ENCODE measurements at regions not wholly inside any gene's neighbourhood (a gene's known extent, or its start where the extent isn't known, plus 50 kb on each side); places are given as distances from the start of the nearest gene placed in this dataset.

DNA sequence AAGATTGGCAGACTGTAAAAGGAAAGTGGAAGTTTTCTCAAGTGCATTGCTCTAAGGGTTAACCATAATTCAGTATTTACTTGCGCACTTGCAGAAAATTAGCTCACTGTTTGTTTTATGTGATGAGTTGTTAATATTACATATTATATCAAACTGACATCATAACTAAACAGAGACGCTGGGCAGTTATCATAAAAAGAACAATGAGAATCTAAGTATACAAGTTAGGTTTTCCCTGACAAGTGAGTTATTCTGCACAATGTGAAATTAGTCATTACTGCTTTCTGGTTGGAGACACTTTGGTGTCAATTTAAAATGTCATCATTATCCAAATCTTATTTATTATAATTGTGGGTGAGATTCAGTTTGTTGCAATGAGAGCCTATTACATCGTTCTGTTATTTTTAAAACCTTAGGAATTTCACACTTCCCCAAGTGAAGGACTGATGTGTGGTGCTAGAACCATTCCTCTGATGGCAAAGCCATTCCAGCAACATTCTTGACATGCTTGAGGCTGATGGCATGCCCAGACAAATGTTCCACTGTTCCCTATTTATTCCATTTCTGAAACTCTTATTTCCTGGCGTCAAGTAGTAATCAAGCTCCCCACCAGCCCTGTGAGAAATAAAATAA is 90.1 kb upstream of the FLRT2 start:
- DNase-seq (ENCODE audit: extremely low spot score, unreplicated experiment), result no peak
- TF ChIP-seq, protein P1, sequence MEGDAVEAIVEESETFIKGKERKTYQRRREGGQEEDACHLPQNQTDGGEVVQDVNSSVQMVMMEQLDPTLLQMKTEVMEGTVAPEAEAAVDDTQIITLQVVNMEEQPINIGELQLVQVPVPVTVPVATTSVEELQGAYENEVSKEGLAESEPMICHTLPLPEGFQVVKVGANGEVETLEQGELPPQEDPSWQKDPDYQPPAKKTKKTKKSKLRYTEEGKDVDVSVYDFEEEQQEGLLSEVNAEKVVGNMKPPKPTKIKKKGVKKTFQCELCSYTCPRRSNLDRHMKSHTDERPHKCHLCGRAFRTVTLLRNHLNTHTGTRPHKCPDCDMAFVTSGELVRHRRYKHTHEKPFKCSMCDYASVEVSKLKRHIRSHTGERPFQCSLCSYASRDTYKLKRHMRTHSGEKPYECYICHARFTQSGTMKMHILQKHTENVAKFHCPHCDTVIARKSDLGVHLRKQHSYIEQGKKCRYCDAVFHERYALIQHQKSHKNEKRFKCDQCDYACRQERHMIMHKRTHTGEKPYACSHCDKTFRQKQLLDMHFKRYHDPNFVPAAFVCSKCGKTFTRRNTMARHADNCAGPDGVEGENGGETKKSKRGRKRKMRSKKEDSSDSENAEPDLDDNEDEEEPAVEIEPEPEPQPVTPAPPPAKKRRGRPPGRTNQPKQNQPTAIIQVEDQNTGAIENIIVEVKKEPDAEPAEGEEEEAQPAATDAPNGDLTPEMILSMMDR (IDR thresholded peaks at IDR 0.05), result no peak
- Mint-ChIP-seq H3K4me3 (ENCODE audit: unreplicated experiment) (no peak overlapping the region), H3K36me3 (ENCODE audit: unreplicated experiment) (no peaks in the 10 kb centered on the region), H3K9me3 (ENCODE audit: unreplicated experiment) (no peaks in the 10 kb centered on the region), H3K27ac (ENCODE audit: unreplicated experiment) (peak overlapping the region; percentile 64), H3K4me1 (ENCODE audit: unreplicated experiment) (peaks cover 36% of the 10 kb centered on the region), H3K27me3 (ENCODE audit: unreplicated experiment) (no peaks in the 10 kb centered on the region)

DNA sequence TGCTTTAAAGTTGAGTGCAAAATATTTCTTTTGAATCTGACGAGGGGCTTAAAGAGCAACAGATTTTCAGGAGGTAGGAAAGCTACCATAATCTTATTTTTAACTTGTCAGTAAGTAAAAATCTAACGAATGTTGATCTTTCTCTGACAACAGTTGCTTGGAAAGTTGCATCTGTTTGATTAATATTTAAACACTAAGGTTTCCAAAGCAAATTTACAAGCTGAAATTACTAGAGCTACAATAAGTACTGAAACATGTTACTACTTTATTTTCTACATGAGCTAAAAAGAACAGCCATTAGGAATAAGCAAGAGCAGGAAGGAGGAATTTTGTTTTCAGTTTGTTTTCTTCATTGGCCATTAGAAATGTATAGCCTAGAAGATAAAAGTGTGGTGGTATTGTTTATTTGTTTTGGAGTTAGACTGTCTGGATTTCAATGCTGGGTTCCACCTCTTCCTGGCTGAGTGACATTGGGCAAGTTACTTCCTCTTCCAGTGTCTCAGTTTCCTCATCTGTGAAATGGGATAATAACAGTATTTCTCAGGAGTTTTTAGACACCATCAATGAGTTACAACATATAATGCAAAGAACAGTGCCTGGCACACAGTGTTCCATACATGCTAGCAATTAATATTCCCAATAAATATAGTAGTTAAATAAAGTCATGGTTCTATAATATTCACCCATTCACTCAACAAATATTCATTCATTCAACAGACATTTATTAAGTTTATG is 87.9 kb upstream of the FLRT2 start:
- no peak overlapping the region for H3K4me3 Mint-ChIP-seq (ENCODE audit: unreplicated experiment)
- H3K4me1 Mint-ChIP-seq (ENCODE audit: unreplicated experiment), result peaks cover 39% of the 10 kb centered on the region
- no peaks in the 10 kb centered on the region for H3K27me3 Mint-ChIP-seq (ENCODE audit: unreplicated experiment)
- H3K27ac Mint-ChIP-seq (ENCODE audit: unreplicated experiment), result no peak overlapping the region
- TF ChIP-seq, protein P1 (IDR thresholded peaks at IDR 0.05), result no peak
- DNase-seq (ENCODE audit: extremely low spot score, unreplicated experiment), result no peak
- no peaks in the 10 kb centered on the region for H3K36me3 Mint-ChIP-seq (ENCODE audit: unreplicated experiment)
- no peaks in the 10 kb centered on the region for H3K9me3 Mint-ChIP-seq (ENCODE audit: unreplicated experiment)

DNA sequence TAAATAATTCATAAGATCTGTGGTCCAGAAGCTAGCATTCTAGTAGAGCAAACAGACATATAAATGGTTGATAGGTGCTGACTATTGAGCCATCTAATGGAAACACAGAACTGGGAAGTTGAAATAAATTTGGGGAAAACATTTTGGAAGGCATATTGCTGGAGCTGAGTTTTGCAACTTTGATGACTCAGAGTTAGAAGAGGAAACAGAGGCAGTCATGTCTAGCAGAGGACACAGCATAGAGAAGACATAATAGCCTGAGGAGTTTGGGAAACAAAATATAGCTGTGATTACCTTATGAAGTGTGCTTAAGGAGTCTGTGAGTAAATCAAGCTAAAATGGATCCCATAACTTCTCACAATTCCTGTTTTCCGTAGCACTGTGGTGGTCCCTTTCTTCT is 86.9 kb upstream of the FLRT2 start:
- Mint-ChIP-seq H3K36me3 (ENCODE audit: unreplicated experiment) (no peaks in the 10 kb centered on the region), H3K27ac (ENCODE audit: unreplicated experiment) (no peak overlapping the region), H3K9me3 (ENCODE audit: unreplicated experiment) (no peaks in the 10 kb centered on the region), H3K4me1 (ENCODE audit: unreplicated experiment) (peaks cover 39% of the 10 kb centered on the region), H3K4me3 (ENCODE audit: unreplicated experiment) (no peak overlapping the region), H3K27me3 (ENCODE audit: unreplicated experiment) (no peaks in the 10 kb centered on the region)
- TF ChIP-seq, protein P1 (IDR thresholded peaks at IDR 0.05), result no peak
- DNase-seq (ENCODE audit: extremely low spot score, unreplicated experiment), result no peak

DNA sequence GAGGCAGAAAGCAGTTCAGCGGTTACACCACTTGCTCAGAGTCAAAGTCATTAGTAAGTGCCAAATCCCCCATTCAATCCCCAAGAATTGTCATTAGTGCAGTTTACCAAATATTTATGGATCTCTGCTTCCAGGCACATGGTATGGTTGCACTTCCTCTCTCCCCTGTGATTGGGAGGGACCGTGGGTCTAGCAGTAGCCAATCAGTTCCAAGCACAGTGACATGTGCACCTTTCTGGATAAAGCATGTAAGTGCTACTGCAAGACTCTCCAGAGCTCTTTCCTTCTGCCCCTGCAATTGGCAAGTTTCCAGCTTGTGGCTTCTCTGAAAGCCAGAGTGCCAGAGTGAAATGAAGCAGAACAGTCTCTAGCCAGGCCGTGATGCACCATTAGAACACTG is 85.3 kb upstream of the FLRT2 start:
- Mint-ChIP-seq H3K27ac (ENCODE audit: unreplicated experiment) (no peak overlapping the region), H3K4me1 (ENCODE audit: unreplicated experiment) (peaks cover 30% of the 10 kb centered on the region), H3K27me3 (ENCODE audit: unreplicated experiment) (no peaks in the 10 kb centered on the region), H3K4me3 (ENCODE audit: unreplicated experiment) (no peak overlapping the region), H3K36me3 (ENCODE audit: unreplicated experiment) (no peaks in the 10 kb centered on the region), H3K9me3 (ENCODE audit: unreplicated experiment) (no peaks in the 10 kb centered on the region)
- no peak for DNase-seq (ENCODE audit: extremely low spot score, unreplicated experiment)
- TF ChIP-seq, protein P1 (IDR thresholded peaks at IDR 0.05), result no peak

DNA sequence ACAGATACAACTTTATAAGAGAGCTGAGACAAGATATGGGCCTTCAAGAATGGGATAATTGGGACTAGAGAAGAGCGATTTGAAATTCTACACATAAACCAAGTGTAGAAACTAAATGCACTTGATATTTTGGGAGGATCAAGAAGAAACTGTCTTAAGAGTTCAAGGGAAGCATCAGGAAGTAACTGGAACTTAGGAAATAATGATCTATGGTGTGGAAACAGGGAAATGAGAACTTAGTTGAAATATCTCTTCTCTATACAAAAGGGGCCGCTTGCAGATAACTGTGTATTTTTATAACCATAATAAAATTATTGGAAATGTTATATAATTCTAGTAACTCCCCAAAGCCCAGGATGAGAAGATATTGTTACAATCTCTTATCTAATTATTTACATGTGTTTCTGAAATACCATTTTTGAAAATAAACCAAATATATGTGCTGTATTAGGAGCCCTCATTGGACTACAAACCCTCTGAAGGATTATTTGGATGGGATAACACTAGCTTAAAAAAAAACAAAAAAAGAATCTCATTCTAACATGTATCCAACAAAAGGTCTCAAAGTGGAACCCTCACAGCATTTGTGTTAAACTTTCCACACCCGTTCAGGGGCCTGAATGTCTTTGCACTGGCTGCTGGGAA is 84.7 kb upstream of the FLRT2 start:
- DNase-seq (ENCODE audit: extremely low spot score, unreplicated experiment), result no peak
- Mint-ChIP-seq H3K36me3 (ENCODE audit: unreplicated experiment) (no peaks in the 10 kb centered on the region), H3K9me3 (ENCODE audit: unreplicated experiment) (no peaks in the 10 kb centered on the region), H3K4me1 (ENCODE audit: unreplicated experiment) (peaks cover 24% of the 10 kb centered on the region), H3K27ac (ENCODE audit: unreplicated experiment) (no peak overlapping the region), H3K27me3 (ENCODE audit: unreplicated experiment) (no peaks in the 10 kb centered on the region), H3K4me3 (ENCODE audit: unreplicated experiment) (no peak overlapping the region)
- TF ChIP-seq, protein P1 (IDR thresholded peaks at IDR 0.05), result no peak

Measured in osteocyte (in vitro differentiated cells).